ENCODE measurements at regions not wholly inside any gene's neighbourhood (a gene's known extent, or its start where the extent isn't known, plus 50 kb on each side); places are given as distances from the start of the nearest gene placed in this dataset.
"Not testable (repeated sequence)": the region's sequence is repeated elsewhere in the genome, so short reads cannot be mapped to it uniquely, and the experiment has no call there.

- DNase-seq = no peak
Measured at GRCh38 chr22:46026899-46027210, 49.9 kb upstream of the WNT7B start.

- DNase-seq = no peak
Measured at GRCh38 chr22:46027211-46028105, 50.5 kb upstream of the WNT7B start.

- no peak for DNase-seq
Measured at GRCh38 chr22:46028106-46028991, 51.4 kb upstream of the WNT7B start.

- DNase-seq = no peak
Measured at GRCh38 chr22:46029036-46029435, 52.1 kb upstream of the WNT7B start.

- no peak for DNase-seq
Measured at GRCh38 chr22:46029574-46030200, 52.7 kb upstream of the WNT7B start.

GRCh38 chr22:46030231-46030880 is 53.4 kb upstream of the WNT7B start:
- DNase-seq = no peak

GRCh38 chr22:46031066-46031465 is 54.1 kb upstream of the WNT7B start:
- DNase-seq = no peak

GRCh38 chr22:46031557-46031956 is 54.6 kb upstream of the WNT7B start:
- DNase-seq = no peak

- DNase-seq = no peak
Measured at GRCh38 chr22:46031965-46032851, 55.2 kb upstream of the WNT7B start.

- DNase-seq = no peak
Measured at GRCh38 chr22:46033256-46034200, 56.6 kb upstream of the WNT7B start.

- not testable (repeated sequence) for DNase-seq
Measured at GRCh38 chr22:46034480-46034879, 57.5 kb upstream of the WNT7B start.

- DNase-seq = no peak
Measured at GRCh38 chr22:46035380-46035741, 58.4 kb upstream of the WNT7B start.

- DNase-seq = peak; percentile 99
Measured at GRCh38 chr22:46035742-46036557, 59.0 kb upstream of the WNT7B start.

GRCh38 chr22:46036558-46037408 is 59.8 kb upstream of the WNT7B start:
- DNase-seq = peak; percentile 72

GRCh38 chr22:46038174-46038487 is 61.2 kb upstream of the WNT7B start:
- no peak for DNase-seq

GRCh38 chr22:46038516-46039430 is 61.8 kb upstream of the WNT7B start:
- DNase-seq = no peak

- DNase-seq = no peak
Measured at GRCh38 chr22:46039535-46039934, 62.6 kb upstream of the WNT7B start.
